NCI-H1436 (cell line): ENCODE measurements at regions not wholly inside any gene's neighbourhood (a gene's known extent, or its start where the extent isn't known, plus 50 kb on each side); places are given as distances from the start of the nearest gene placed in this dataset.

ENCODE experiments used
- DNase-seq: peaks from one replicate; lab custom pipeline; 2025; lab: John Stamatoyannopoulos, UW

DNA sequence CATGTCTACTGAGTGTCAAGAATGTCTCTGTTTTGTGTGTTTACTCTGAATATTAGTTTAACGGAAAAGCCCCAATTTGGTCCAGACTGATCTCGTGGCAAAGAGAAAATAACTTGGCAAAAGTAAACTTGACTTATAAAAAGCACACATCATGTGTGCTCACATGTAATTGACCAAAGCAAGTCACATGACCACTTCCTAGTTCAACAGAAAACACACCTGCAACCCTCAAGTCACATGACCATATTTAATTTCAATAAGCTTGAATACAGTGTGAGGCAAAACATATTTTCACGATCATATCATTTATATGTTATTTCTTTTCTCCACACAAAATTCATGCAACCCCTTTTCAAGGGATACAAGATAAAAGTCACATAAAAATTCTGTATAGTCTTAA, 662.4 kb downstream of the SLITRK1 start:
- no peak for DNase-seq

DNA sequence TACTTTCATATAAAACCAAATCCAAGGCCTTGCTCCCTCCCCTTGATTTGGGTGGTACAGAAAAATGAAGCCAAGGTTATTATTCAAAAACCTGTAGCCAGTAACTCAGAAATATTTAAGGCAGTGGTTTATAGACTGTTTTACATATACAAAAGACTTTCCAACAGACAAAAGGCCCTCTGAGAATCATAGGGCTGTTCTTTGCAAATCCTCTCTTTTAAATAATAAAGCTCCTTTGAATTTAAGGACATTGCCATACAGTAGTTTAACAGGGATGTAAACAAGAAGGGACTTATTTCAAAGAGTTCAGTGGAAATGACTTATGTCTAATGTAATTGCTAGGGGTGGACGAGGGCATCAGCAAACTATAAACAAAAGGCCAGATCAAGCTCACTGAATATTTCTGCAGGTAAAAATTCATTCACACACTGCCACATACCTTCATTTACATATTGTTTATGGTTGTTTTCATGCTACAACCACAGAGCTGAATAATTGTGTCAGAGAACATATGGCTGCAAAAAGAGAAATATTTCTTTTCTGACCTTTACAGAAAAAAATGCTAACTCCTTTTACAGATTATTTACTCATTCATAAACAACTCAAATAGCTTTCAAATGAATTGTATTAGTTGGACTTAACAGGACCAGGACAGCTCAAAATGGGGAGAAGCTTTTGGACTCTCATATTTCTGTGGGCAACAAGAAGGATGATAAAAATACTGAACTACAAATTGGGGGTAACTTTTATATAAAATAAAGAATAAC, 665.6 kb downstream of the SLITRK1 start:
- no peak for DNase-seq

DNA sequence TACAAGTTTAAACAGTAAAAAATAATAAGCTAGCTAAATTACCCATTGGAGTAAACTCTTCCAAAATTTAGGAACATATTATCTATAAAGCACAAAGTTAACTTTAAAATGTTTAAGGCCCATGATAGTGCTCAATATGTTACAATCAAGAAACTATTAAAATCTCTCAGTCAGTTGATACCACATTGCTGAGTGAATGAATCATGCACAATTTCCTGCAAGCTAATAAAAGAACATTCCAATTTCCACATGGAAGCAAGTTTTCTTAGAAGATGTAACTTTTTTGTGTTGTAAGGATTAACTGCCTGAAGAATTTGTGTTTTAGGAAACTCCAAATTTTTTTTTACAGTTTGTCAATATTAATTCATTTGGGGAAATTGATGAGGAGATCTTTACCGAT, 666.6 kb downstream of the SLITRK1 start:
- DNase-seq, result no peak

DNA sequence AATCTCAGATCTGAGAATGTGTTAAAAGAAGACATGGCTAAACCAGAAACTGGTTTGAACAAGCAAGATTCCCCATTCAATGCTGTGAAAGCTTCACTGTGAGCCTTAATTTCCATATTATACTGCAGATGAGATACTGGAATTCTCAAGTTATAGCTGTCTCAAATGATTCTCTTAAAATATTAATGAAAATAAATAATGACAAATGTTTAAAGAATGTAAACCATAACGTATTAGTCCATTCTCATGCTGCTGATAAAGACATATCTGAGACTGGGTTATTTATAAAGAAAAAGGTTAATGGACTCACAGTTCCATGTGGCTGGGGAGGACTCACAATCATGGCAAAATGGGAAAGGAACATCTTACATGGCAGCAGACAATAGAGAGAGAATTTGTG, 667.8 kb downstream of the SLITRK1 start:
- no peak for DNase-seq

DNA sequence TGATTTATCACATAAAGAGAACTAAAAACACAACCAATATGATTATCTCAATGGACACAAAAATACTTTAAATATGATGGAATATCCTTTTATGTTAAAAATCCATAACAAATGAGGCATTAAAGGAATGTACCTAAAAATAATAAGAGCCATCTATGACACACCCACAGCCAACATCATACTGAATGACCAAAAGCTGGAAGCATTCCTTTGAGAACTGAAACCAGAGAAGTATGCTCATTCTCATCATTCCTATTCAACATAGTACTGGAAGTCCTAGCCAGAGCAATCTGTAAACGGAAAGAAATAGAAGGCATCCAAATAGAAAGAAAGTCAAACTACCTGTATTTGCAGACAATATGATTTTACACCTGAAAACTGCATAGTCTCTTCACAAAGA, 671.0 kb downstream of the SLITRK1 start:
- DNase-seq, result no peak

DNA sequence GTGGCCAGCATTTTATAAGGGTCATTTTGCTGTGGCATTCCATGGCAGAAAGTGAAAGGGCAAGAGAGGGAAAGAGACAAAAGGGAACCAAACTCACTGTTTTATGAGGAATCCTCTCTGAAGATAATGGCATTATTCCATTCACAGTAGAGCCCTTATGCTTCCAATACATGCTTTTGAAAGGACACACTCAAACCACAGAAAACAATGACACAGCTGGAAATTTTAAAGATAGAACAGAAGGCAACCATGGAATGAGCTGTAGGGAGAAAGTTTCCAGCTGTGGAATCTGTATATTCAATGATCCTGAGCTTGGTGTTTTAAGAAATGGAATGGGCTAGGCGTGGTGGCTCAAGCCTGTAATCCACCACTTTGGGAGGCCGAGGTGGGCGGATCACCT, 677.4 kb downstream of the SLITRK1 start:
- DNase-seq, result no peak

DNA sequence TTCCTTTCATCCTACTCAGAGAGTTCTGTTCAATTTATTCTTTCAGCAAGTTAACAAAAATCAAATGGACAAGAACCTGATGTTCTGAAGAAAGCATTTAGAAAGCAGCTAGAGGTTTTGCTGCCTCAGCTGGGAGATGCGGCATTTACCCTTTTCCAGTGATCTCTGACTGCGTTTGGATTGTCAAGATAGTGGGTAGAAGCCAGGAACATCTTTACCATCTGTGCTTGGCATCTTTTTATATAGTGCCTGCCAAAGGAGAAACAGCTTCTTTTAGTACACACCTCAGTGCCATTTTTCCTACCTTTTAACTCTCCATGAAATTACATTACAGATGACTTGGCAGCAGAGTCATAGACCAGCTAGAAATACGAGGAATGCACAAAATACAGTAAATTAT, 680.8 kb downstream of the SLITRK1 start:
- no peak for DNase-seq

DNA sequence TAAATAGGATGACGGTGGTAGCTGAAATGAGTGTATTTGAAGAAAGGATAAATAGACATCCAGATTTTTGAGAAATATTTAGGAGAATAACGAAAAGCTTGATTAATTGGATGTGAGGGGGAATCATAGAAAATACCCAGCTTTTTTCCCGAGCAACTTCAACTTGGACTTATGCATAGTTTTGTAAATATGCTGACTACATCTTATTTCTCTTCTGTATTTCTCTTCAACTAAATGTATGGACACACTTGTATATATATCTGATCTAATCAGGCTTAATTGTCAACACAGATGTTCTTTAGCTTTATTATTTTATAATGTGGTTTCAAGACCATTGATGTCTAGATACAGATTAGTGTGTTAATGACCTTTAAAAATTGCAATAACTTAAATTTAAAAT, 685.0 kb downstream of the SLITRK1 start:
- DNase-seq, result no peak

DNA sequence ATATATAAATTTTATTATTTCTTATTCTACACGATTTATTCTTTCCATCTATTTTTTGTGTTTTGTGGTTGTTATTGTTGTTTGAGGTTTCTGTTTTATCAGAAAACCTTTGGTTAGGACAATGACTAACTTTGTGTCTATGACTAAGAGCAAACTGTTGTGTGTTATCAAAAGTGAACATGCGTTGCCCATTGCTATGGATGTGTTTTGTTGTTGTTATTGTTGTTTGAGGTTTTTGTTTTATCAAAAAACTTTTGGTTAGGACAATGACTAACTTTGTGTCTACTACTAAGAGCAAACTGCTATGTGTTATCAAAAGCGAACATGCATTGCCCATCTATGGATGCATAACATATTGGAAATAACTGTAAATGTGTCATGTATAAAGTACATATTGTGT, 692.3 kb downstream of the SLITRK1 start:
- no peak for DNase-seq

DNA sequence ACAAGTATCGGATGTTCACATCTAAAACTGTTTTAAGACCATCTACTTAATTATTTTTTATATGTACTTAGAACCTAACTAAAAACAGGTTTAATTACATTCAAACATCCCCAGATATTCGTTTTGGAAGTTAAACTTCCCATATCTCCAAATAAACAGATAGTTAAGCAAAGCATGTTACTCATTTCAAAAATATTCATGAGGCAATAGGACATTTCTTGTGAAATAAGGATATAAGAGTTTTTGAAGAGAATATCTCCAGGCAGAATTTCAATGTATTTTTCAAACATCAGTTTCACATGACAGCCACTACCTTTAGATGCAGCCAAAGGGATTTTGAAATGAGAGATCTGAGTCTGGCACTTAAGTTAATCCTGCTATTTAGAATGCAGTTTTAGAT, 697.5 kb downstream of the SLITRK1 start:
- no peak for DNase-seq

DNA sequence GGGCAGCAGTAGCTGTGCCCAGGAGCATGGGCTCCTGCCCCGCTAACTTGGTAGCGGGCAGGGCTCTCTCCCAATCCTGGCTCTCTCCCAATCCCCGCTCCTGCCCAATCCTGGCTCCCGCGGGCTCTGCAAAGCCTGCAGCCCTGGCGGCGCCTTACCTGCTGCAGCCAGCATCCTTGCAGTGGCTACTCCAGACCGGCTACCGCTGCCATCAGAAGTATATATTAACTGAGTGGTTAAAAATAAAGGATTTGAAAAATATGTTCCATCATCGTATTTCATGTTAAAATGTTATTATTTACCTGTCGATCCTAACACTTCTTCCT, 698.2 kb downstream of the SLITRK1 start:
- DNase-seq, result no peak

DNA sequence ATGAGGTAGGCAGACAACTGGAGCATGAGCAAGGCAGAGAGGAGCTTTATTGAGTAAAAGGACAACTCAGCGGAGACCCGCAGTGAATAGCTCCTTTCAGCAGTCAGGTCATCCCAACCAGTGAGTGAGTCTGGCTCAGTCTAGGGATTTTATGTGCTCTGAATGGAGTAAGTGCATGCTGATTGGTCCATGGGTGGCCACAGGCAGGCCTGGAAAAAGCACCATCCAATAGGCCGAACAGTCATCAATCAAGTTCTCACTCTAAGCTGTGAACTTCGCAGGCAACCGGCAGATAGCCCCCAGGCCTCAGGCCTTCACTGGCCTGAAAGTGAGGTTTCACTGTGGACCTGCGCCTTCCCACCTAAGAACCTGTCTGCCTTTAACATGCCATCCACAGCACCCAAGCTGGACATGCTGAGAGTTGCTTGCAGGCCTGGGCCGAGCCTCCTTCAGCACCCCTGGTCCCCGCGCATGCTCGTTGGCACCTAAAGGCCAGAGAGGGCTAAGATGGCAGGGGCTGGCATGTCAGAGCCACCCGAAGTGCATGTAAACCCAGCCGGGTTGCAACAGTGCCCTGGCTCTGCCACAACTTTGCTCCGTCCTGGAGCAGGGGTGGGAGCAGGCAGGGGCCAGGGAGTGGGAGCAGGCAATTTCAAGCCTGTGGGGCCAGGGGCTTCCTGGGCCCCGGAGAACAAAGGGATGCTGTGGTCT, 698.7 kb downstream of the SLITRK1 start:
- DNase-seq, result no peak

DNA sequence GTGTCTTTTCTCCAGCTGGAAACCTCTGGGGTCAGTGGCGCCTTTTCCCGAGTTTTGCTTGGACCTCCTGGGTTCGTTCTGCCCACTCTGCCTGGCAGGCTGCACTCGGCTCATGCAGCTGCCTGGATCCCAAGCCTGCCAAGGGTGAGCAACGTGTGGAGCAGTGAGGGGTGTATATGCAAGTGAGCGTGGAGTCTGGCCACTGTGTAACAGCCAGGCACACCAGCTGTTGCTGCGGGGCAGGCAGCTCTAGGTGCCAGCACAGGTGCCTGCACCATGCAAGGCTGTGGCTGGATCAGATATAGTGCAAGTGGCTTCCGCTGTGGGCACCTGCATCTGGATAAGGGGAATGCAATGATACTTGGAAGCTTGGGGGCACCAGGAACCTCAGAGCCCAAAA, 699.4 kb downstream of the SLITRK1 start:
- DNase-seq, result no peak

DNA sequence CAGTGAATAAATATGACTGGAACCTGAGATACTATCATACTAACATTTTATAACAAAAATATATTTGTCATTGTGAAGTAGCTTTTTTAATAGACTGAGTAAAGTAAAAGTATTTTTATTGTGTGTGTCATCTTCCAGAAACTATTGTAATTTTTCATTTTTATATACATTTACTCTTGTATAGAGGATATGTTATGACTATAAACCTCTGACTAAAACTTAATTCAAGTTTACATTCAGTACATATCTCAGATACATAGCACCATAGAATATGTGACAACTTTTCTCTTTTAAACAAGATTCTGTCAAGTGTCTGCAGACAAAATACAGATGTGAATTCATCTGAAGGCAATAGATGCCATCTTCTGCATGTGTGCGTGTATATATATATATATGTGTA, 704.3 kb downstream of the SLITRK1 start:
- no peak for DNase-seq

DNA sequence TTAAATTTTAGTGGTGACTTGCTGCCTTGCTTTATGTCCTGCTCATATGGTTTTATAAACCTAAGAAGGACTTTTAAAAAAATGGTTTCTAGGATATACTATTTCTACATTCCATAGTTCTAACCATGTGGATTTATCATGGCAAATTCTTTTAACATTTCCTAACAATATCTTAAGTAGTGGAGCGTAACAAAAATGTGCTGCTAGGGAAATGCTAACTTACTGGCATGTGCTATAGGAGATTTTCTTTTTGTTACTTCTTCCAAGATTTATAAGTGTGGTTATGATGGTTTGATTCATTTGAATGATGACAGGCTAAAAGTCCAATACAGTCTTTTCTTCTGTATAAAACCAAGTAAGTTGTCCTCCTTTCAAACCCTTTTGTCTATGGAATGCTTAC, 713.7 kb downstream of the SLITRK1 start:
- no peak for DNase-seq

DNA sequence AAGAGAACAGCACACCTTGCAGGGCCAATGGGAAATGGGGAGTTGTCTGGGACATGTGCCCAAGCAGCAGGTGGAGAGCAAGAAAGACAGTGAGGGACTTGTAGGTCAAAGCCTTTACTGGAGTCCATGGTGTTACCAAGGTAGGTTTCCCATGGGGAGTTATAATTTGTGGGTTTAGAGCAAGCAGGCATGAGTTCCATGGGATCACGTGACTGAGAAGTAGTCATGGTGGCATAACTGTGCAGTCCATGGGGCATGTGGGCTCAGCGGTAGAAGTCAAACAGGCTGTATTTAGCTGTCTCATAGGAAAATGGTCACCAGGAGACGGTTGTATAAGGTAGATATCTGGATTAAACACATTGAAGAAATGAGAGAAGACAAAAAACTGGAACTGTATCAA, 715.1 kb downstream of the SLITRK1 start:
- no peak for DNase-seq

DNA sequence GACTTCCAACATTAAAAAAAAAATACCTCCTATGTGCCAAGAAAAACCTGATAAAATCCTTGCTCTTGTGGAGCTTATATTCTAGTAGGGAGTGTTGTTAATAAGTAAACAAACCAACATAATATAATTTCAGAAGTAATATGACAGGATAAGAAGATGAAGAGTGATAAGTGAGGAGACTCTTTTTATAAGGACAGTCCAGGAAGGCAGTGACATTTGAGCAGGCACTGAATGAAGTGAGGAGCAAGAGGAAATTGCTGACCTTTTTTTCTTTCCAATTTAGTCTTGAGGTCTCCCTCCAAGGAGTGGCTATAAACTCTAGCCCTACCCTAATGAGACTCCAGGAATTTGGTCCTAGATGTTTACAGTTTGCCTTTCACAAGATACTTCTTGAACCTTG, 715.7 kb downstream of the SLITRK1 start:
- DNase-seq, result no peak

DNA sequence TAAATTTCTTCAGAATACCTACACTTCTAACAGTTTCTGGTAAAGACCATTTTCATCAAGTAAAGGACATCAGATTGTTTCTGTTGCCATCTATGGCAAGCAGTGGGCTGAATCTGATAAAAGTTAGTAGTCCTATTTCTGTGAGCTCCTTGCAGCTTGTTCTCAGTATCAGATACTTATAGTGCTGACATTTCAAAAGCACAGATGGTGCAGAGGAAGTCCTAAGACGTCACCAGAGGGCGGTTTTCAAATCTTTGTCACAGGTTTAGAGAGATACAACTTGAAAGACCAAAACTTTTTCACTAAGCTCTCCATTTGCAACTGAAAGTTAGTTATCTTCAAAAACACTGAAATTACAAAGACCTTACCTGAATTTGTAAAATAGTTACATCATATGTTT, 719.8 kb downstream of the SLITRK1 start:
- no peak for DNase-seq

DNA sequence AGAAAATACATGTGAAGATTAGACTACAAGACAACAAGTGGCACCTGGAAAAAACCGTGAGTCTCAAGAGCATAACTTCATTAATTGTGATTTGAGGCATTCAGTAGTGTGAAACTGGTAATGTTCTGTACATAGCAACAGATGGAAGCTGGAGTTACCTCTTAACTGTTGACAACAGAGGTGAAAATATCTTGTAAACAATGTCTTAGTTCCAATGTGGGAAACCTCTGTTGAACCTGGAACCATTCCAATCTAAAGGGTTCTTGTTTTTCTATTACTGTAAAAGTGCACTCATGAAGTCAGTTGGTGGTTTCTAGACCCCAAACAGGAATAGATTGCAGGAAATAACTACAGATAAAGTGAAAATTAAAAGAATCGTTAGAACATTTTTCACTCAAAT, 728.4 kb downstream of the SLITRK1 start:
- DNase-seq, result peak; percentile 41

DNA sequence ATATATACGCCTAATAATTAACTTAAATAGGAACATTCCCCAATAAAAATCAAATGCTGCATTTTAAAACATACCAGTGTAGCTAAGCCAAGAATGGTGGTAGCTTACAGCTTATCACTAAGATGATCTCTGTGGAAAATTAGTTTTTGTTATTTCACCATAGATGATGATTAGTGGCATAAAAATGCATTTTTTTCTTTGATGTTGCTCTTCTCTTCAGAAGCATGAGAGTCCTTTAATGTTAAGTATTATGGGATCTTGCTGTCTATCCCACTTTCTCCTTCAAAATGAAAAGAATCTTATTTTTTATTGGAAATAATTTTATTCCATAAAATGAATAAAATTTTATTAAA, 731.0 kb downstream of the SLITRK1 start:
- DNase-seq, result no peak

DNA sequence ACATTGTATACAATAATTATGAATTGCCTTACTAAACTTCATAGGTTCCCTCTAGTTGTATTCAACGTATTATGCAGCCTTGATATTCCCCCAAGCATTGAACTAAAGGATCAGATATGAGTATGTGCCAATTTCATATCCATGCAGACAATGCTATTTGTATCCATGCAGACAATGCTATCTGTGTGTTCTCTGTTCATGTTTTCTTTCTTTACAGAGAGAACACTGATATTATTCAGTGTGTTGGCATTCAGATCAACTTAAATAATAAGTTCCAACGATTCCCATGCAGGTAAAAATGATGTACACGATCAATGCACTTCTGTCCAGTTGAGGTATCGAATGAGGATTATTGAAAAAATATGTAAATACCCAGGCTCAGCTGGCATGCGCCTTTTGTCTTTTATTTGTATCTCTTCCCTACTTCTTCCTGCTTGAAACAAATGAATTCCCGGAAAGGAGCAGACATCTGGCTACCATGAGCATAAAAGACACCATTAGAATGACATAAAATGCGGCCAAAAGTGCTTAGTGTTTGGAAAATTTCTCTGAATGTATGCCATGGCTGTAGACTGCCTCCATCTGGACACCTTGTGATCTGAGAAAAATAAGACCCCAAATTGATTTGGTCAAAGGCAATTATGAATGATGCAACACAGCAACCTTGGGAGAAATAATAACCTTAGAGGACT, 731.5 kb downstream of the SLITRK1 start:
- no peak for DNase-seq

DNA sequence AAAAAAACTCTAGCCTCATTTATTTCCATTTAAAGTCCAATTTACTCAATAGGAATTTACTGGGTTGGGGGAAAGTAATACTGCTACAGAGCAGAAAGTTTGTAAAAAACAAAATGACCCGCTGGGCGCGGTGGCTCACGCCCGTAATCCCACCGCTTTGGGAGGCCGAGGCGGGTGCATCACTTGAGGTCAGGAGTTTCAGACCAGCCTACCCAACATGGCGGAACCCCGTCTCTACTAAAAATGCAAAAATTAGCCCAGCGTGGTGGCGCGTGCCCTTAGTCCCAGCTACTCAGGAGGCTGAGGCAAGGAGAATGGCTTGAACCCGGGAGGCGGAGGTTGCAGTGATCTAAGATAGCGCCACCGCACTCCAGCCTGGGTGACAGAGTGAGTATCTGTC, 745.6 kb downstream of the SLITRK1 start:
- DNase-seq, result no peak

DNA sequence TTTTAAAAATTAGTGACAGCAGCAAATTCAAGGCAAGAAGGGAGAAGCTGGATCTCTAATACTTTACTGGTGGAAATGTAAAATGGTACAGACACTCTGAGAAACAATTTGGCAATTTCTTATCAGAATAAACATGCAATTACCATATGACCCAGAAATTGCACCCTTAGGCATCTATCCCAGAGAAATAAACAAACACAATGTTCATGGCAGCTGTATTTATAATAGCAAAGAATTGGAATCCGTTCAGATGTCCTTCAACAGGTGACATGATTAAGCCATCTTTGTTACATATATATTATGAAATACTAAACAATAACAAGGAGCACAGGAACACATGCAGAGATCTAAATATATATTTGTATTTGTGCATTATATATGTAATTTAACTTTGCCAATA, 756.5 kb downstream of the SLITRK1 start:
- DNase-seq, result no peak

DNA sequence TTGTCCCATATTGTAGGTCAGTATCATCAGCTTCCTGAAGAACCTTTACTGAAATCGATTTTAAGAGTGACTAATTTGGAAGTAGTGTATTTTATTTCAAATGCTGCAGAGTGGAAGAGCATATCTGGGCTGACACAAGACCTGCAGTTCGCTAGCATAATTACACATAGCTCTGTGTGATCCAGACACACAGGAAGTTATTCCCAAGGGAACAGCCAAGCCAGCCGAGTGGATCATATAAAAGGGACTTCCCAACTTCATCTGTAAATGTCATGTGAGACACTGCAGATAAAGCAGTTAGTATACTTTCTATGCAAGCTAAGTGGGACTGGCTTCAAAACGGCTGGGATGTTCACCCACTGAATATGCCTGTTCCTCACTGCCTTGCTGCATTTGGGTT, 760.4 kb downstream of the SLITRK1 start:
- DNase-seq, result no peak
